K562 (cell line): ENCODE measurements at regions not wholly inside any gene's neighbourhood (a gene's known extent, or its start where the extent isn't known, plus 50 kb on each side); places are given as distances from the start of the nearest gene placed in this dataset.
A peak's percentile ranks its signal among the peaks of the same experiment; 100 is the strongest.

ENCODE experiments used
- ATAC-seq: fragments of 200-7000 bp; cut with Tn5 transposase; 3 replicates; pipeline ENCODE4 v1.9.1; 2020; ENCODE audit warnings: moderate library complexity
- BruUV-seq: library from RNA; stranded (reverse); fragments of 400-500 nt; replicated peaks from 2 replicates; lab custom pipeline; 2021; lab: Mats Ljungman, UMichigan
- CTCF ChIA-PET: fragments of 300-600 bp; formaldehyde crosslinking; extraction: SDS; loops from one replicate; lab custom pipeline; 2021; ENCODE audit warnings: low intra/inter-chr PET ratio; lab: Yijun Ruan, JAX
- POLR2A ChIA-PET: fragments of 300-600, 350-650 bp; sonication (Branson Sonifier 250); formaldehyde crosslinking; extraction: SDS; loops from one replicate; lab custom pipeline; 2021; ENCODE audit warnings: antibody characterized with exemption, inconsistent platforms; lab: Yijun Ruan, JAX
- DNase-seq, 4 experiments: peaks; one replicate each; pipeline versions ENCODE4 v3.0.0 to v3.0.0-alpha.2; 2011 to 2018; ENCODE audit warnings: low spot score in 3 of 4, mixed read lengths in 3 of 4; ENCODE audit errors: extremely low read depth in 1 of 4
- FAIRE-seq: peaks from 2 replicates; lab custom pipeline; 2011; peaks lifted over from hg19 to GRCh38; lab: Jason Lieb, UNC
- H2AFZ ChIP-seq: 2 replicates; pipeline ENCODE4 v1.6.0; 2011; ENCODE audit warnings: low read depth, low read length, control low read depth, inconsistent platforms
- H3K27ac ChIP-seq: fragments of 200-600 bp; 3 replicates; pipeline ENCODE4 v1.8.0; 2011; ENCODE audit warnings: low read depth, mild to moderate bottlenecking, control low read depth, inconsistent platforms, low read length, moderate library complexity, mixed read lengths; ENCODE audit errors: extremely low read depth
- H3K27me3 ChIP-seq, 2 experiments: fragments of 300-600 bp in 1 of 2; 2 replicates in 1 of 2; 3 replicates in 1 of 2; pipeline versions ENCODE4 v1.6.0 to v1.8.0; 2011; ENCODE audit warnings: inconsistent platforms in 2 of 2, low read length in 2 of 2, mild to moderate bottlenecking in 1 of 2, mixed read lengths in 1 of 2, moderate library complexity in 1 of 2; ENCODE audit not compliant: control insufficient read depth in 2 of 2, insufficient read depth in 2 of 2
- H3K36me3 ChIP-seq: fragments of 300-600 bp; 3 replicates; pipeline ENCODE4 v1.8.0; 2011; ENCODE audit warnings: mild to moderate bottlenecking, low read length, inconsistent platforms; ENCODE audit not compliant: control insufficient read depth, insufficient read depth
- H3K4me1 ChIP-seq, 2 experiments: fragments of 200-600 bp in 1 of 2; replicated peaks in 1 of 2; 2 replicates in 1 of 2; 3 replicates in 1 of 2; pipeline versions ENCODE4 v1.5.1 to v1.8.0; 2011; ENCODE audit warnings: inconsistent platforms in 2 of 2, low read length in 2 of 2, mild to moderate bottlenecking in 1 of 2, mixed read lengths in 1 of 2, moderate library complexity in 1 of 2; ENCODE audit not compliant: control insufficient read depth in 2 of 2, insufficient read depth in 2 of 2
- H3K4me2 ChIP-seq: 2 replicates; pipeline ENCODE4 v1.6.1; 2011; ENCODE audit warnings: low read length, control low read depth, inconsistent platforms, mixed read lengths; ENCODE audit not compliant: insufficient read depth
- H3K4me3 ChIP-seq: fragments of 200-600 bp; sonication (generic), shearing (Covaris generic); 2 replicates; pipeline ENCODE4 v1.5.1; 2016; ENCODE audit warnings: control low read depth, inconsistent platforms
- H3K79me2 ChIP-seq: fragments of 200-600 bp; 3 replicates; pipeline ENCODE4 v1.8.0; 2011; ENCODE audit warnings: low read length, inconsistent platforms; ENCODE audit not compliant: control insufficient read depth, insufficient read depth
- H3K9ac ChIP-seq, 2 experiments: 2 replicates each; pipeline versions ENCODE4 v1.6.0 to v1.6.1; 2011; ENCODE audit warnings: low read depth in 2 of 2, low read length in 2 of 2, control low read depth in 1 of 2, inconsistent platforms in 1 of 2, mild to moderate bottlenecking in 1 of 2, mixed read lengths in 1 of 2; ENCODE audit not compliant: insufficient read depth in 1 of 2
- H3K9me1 ChIP-seq: one replicate; pipeline ENCODE4 v1.6.0; 2011; ENCODE audit warnings: inconsistent platforms, mild to moderate bottlenecking, low read length, moderate library complexity; ENCODE audit not compliant: control insufficient read depth, insufficient read depth
- H3K9me3 ChIP-seq: replicated peaks from 2 replicates; pipeline ENCODE4 v1.5.1; 2011; ENCODE audit warnings: low read depth, low read length, inconsistent platforms; ENCODE audit not compliant: control insufficient read depth, insufficient read depth
- H4K20me1 ChIP-seq: replicated peaks from 2 replicates; pipeline ENCODE4 v1.6.1; 2011; ENCODE audit warnings: low read length, inconsistent platforms, mixed read lengths; ENCODE audit not compliant: control insufficient read depth, insufficient read depth
- CREB3L1 ChIP-seq: fragments of 450-650 bp; IDR thresholded peaks from 2 replicates; pipeline ENCODE4 v1.6.1; 2014; ENCODE audit warnings: low read depth, mild to moderate bottlenecking, moderate library complexity, borderline replicate concordance
- CTCF ChIP-seq, 3 experiments: IDR thresholded peaks in 2 of 3; conservative IDR thresholded peaks in 1 of 3; 2 replicates each; pipeline ENCODE4 v1.5.1; 2011 to 2012; ENCODE audit warnings: low read length in 3 of 3, mild to moderate bottlenecking in 3 of 3, control low read depth in 2 of 3, improper control_type of control experiment in 1 of 3, inconsistent platforms in 1 of 3, low read depth in 1 of 3, mixed read lengths in 1 of 3, moderate library complexity in 1 of 3; ENCODE audit not compliant: insufficient read depth in 2 of 3
- MEIS2 ChIP-seq: fragments of 450-650 bp; IDR thresholded peaks from 2 replicates; pipeline ENCODE4 v1.6.1; 2014; ENCODE audit warnings: mild to moderate bottlenecking; ENCODE audit not compliant: partially characterized antibody
- ZNF584 ChIP-seq: fragments of 200-800 bp; sonication (Bioruptor generic); IDR thresholded peaks from 2 replicates; pipeline ENCODE4 v1.6.1; 2016; ENCODE audit warnings: low read depth, mild to moderate bottlenecking, missing genetic modification characterization, missing compliant biosample characterization
- WGBS: fragments of 100-300 bp; shearing (Covaris generic); methylation state at CpG from one replicate; pipeline ENCODE4 v1.1.6; 2016; ENCODE audit warnings: low coverage, mixed read lengths; ENCODE audit not compliant: insufficient coverage; ENCODE audit errors: missing lambda C conversion rate; 5-methylcytosine and 5-hydroxymethylcytosine counted together
- in situ Hi-C: fragments of 300-500 bp; cut with MboI; formaldehyde crosslinking; loops from 4 replicates; pipeline ENCODE4 v1.15.0; 2018; ENCODE audit warnings: inconsistent platforms, mixed read lengths
- intact Hi-C: fragments of 100-400 bp; cut with micrococcal nuclease; formaldehyde crosslinking; loops from 2 replicates; pipeline ENCODE4 v1.14.2; 2022
- TF ChIP-seq, protein P1 (sequence below): fragments of 250-450 bp; sonication (Bioruptor Pico); IDR thresholded peaks from 2 replicates; pipeline ENCODE4 v1.8.0; 2022; ENCODE audit warnings: inconsistent platforms

- DNase-seq = no peak
- POLR2A ChIA-PET = interaction anchor here (0.8 kb wide), 1 partner anchor 14 kb away, joined by 3 read pairs; no protein-coding TSS in a partner anchor
- WGBS = 0% methylated on average over 10 of the region's 10 CpGs
Observed at GRCh38 chr10:8349610-8350249, 295.2 kb downstream of the GATA3 start.

DNA sequence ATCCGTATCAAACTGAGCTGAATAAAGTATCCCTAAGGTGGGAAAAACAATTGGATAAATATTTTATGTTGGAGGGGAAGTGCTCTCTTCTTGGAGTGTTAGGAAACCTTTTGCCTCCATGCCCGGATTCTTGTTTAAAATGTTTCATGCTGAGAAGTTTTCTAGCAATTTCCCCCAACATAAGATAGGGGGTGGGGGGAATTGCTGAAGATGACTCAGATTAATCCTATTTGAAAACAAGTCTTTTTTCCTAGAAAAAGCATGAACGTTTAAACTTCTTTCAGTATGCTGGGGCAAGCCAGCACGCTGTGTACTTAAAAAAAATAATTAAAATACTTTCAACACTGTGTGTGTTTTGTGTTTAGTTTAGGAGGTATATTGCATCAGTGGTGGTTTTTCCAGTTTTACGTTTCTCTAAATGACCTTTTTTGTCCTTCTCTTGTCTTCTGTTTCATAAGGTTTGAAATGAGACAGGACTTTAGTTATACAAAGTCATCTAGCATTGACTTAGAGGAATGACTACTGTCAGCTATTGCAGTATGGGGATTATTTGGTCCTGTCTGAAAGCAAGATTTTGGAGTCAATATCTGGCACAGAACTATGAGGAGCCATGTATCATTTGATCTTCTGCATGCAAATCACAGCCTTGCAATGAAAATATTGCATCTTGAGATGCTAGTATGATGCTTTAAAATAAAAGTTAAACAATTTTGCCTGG, 295.9 kb downstream of the GATA3 start:
- in situ Hi-C loops = no loop called here
- WGBS = 0% methylated on average over 5 of the region's 5 CpGs
- no TSS peak for BruUV-seq
- Histone ChIP-seq H3K4me2 (no peak overlapping the region), H3K9me3 (no peaks in the 10 kb centered on the region), H3K4me3 (no peak overlapping the region), H3K79me2 (no peaks in the 10 kb centered on the region), H3K9me1 (no peaks in the 10 kb centered on the region), H3K27me3 (peaks cover 0 to 4% of the 10 kb centered on the region in 2 experiments; a peak in 2 of 5 replicates), H3K27ac (no peak overlapping the region), H3K9ac (no peak overlapping the region), H2AFZ (no peak overlapping the region), H4K20me1 (no peaks in the 10 kb centered on the region), H3K4me1 (no peaks in the 10 kb centered on the region), H3K36me3 (no peaks in the 10 kb centered on the region)
- CTCF ChIA-PET = no interaction called here
- DNase-seq (no peak), FAIRE-seq (no peak), ATAC-seq (no peak)
- POLR2A ChIA-PET = interaction anchor here (0.8 kb wide), 1 partner anchor 14 kb away, joined by 3 read pairs; no protein-coding TSS in a partner anchor
- intact Hi-C loops = no loop called here
- TF ChIP-seq, protein P1, sequence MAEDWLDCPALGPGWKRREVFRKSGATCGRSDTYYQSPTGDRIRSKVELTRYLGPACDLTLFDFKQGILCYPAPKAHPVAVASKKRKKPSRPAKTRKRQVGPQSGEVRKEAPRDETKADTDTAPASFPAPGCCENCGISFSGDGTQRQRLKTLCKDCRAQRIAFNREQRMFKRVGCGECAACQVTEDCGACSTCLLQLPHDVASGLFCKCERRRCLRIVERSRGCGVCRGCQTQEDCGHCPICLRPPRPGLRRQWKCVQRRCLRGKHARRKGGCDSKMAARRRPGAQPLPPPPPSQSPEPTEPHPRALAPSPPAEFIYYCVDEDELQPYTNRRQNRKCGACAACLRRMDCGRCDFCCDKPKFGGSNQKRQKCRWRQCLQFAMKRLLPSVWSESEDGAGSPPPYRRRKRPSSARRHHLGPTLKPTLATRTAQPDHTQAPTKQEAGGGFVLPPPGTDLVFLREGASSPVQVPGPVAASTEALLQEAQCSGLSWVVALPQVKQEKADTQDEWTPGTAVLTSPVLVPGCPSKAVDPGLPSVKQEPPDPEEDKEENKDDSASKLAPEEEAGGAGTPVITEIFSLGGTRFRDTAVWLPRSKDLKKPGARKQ (CRISPR knock-in tag) = no peak
- TF ChIP-seq CTCF (IDR thresholded peaks at IDR 0.05 in 2 of 3, conservative IDR thresholded peaks at IDR 0.05 in 1 of 3; ENCODE audit: insufficient read depth in 2 of 3, low read depth in 1 of 3, low read length in 3 of 3) (no peak), CREB3L1 (no peak)

More at GRCh38 chr10:8349610-8350249, 295.2 kb downstream of the GATA3 start:
- no peak overlapping the region for H3K9ac ChIP-seq
- no peak overlapping the region for H3K27ac ChIP-seq
- H3K4me2 ChIP-seq = no peak overlapping the region
- in situ Hi-C loops (no loop called here), intact Hi-C loops (no loop called here)
- H4K20me1 ChIP-seq = no peaks in the 10 kb centered on the region
- H3K9me3 ChIP-seq = no peaks in the 10 kb centered on the region
- FAIRE-seq (peak; percentile 6), ATAC-seq (no peak)
- no peaks in the 10 kb centered on the region for H3K79me2 ChIP-seq
- peaks cover 0 to 4% of the 10 kb centered on the region in 2 experiments; a peak in 2 of 5 replicates for H3K27me3 ChIP-seq
- H3K4me3 ChIP-seq = no peak overlapping the region
- no peaks in the 10 kb centered on the region for H3K36me3 ChIP-seq
- H2AFZ ChIP-seq = no peak overlapping the region
- TF ChIP-seq MEIS2 = peak; percentile 17
- TF ChIP-seq ZNF584 = no peak
- BruUV-seq = no TSS peak
- no peaks in the 10 kb centered on the region for H3K4me1 ChIP-seq
- no peaks in the 10 kb centered on the region for H3K9me1 ChIP-seq
- CTCF ChIA-PET = no interaction called here
